ENCODE measurements at regions not wholly inside any gene's neighbourhood (a gene's known extent, or its start where the extent isn't known, plus 50 kb on each side); places are given as distances from the start of the nearest gene placed in this dataset.

DNA sequence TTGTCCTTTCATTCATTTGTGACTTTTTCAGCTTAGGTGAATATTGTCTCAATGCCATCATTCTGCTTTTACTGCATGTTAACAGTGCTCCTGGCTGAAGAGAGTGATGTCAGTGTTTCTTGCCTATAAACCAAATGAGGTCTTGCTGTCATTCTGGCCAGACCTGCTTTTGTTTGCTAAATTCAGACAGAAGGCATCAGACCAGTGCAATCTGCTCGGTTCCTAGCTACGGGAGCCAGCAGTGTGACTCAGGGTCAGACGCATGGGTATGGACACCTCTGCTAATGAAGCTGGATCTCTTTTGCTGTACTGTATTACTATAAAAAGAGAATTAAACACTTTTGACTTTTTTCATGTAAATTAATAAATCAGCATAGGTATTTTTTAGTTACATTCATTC lies 178.9 kb downstream of the TMEM182 start:
- FAIRE-seq = no peak
- no peaks in the 10 kb centered on the region for H4K20me1 ChIP-seq (replicated peaks in 1 of 2; ENCODE audit: control insufficient read depth in 1 of 2, insufficient read depth in 2 of 2, low read length in 2 of 2)

More for the DNA sequence above, 178.9 kb downstream of the TMEM182 start:
- no peaks in the 10 kb centered on the region for H3K79me1 ChIP-seq (ENCODE audit: low read depth, low read length)
- ChIA-PET POLR2A (ENCODE audit: partially characterized antibody) (no interaction called here), CTCF (ENCODE audit: partially characterized antibody) (interaction anchor here (1.2 kb wide), 1 partner anchor 117 kb away, joined by 3 read pairs; no protein-coding TSS in a partner anchor)
- no peak overlapping the region for H2BK12ac ChIP-seq (ENCODE audit: low read depth, low read length)
- H3K56ac ChIP-seq (replicated peaks; ENCODE audit: insufficient read length, low read depth, low read length) = no peak overlapping the region
- TF ChIP-seq CBX8 (IDR thresholded peaks at IDR 0.05; ENCODE audit: borderline replicate concordance, low read depth, low read length) (no peak), ATF3 (IDR thresholded peaks at IDR 0.05; ENCODE audit: insufficient read depth, low read depth, low read length) (no peak), MAFK (IDR thresholded peaks at IDR 0.05; ENCODE audit: low read depth, low read length) (no peak), SIRT6 (IDR thresholded peaks at IDR 0.05; ENCODE audit: low read length) (no peak), SP2 (IDR thresholded peaks at IDR 0.05; ENCODE audit: low read length) (no peak), SRF (IDR thresholded peaks at IDR 0.05; ENCODE audit: low read depth, low read length) (no peak), SP1 (IDR thresholded peaks at IDR 0.05; ENCODE audit: low read depth, low read length) (no peak), POLR2AphosphoS5 (IDR thresholded peaks at IDR 0.05; ENCODE audit: low read depth, low read length) (no peak), YY1 (IDR thresholded peaks at IDR 0.05; ENCODE audit: low read depth, low read length) (no peak), GTF2F1 (IDR thresholded peaks at IDR 0.05; ENCODE audit: borderline replicate concordance, low read depth, low read length) (no peak), RBBP5 (IDR thresholded peaks at IDR 0.05; ENCODE audit: borderline replicate concordance, low read depth, low read length) (no peak), CTBP2 (IDR thresholded peaks at IDR 0.05; ENCODE audit: borderline replicate concordance, insufficient read depth, insufficient read length, low read length) (no peak)
- H3K4me3 ChIP-seq (ENCODE audit: extremely low read depth in 1 of 4, insufficient read depth in 2 of 4, low read depth in 3 of 4, low read length in 4 of 4) = no peak overlapping the region
- no peak overlapping the region for H3K27ac ChIP-seq (ENCODE audit: low read depth, low read length)
- no peaks in the 10 kb centered on the region for H3K4me1 ChIP-seq (replicated peaks in 1 of 4; ENCODE audit: control insufficient read depth in 3 of 4, insufficient read depth in 4 of 4, low read length in 3 of 4)
- H3K79me2 ChIP-seq (ENCODE audit: control insufficient read depth in 1 of 2, insufficient read depth in 2 of 2, low read length in 2 of 2) = no peaks in the 10 kb centered on the region
- H2BK120ac ChIP-seq (replicated peaks; ENCODE audit: low read depth, low read length) = no peak overlapping the region
- no peak overlapping the region for H2AFZ ChIP-seq (ENCODE audit: low read length)
- H2BK15ac ChIP-seq (ENCODE audit: low read length) = no peak overlapping the region
- no peak overlapping the region for H3K4me2 ChIP-seq (ENCODE audit: insufficient read depth in 1 of 2, low read depth in 2 of 2, low read length in 2 of 2)
- H3K18ac ChIP-seq (ENCODE audit: extremely low read depth, low read length) = no peak overlapping the region
- H4K8ac ChIP-seq (ENCODE audit: extremely low read depth, insufficient read depth, low read length) = no peak overlapping the region
- no peak overlapping the region for H2AK5ac ChIP-seq (ENCODE audit: low read depth, low read length)
- H3K9me3 ChIP-seq (ENCODE audit: insufficient read depth in 2 of 2, low read depth in 1 of 2, low read length in 1 of 2) = no peaks in the 10 kb centered on the region
- no peaks in the 10 kb centered on the region for H3K36me3 ChIP-seq (ENCODE audit: control insufficient read depth in 2 of 4, insufficient read depth in 4 of 4, low read length in 3 of 4)
- H4K91ac ChIP-seq (replicated peaks; ENCODE audit: insufficient read length, low read length) = no peak overlapping the region
- H4K5ac ChIP-seq (ENCODE audit: insufficient read length, low read depth, low read length) = no peak overlapping the region
- no peak overlapping the region for H2BK5ac ChIP-seq (ENCODE audit: low read depth, low read length)
- 96% methylated on average over 3 of the region's 3 CpGs; no CpG with 5 or more reads in 1 of the 2 experiments for WGBS, 2 experiments (ENCODE audit: extremely low coverage in 1 of 2, insufficient coverage in 1 of 2, insufficient read length in 1 of 2, insufficient replicate concordance in 2 of 2, low coverage in 1 of 2, low lambda C conversion rate in 2 of 2, missing lambda C conversion rate in 1 of 2)
- H3K27me3 ChIP-seq (replicated peaks in 1 of 4; ENCODE audit: control insufficient read depth in 3 of 4, extremely low read depth in 1 of 4, insufficient read depth in 3 of 4, low read length in 3 of 4) = no peaks in the 10 kb centered on the region
- H3K23ac ChIP-seq (ENCODE audit: insufficient read length) = no peak overlapping the region
- no peak overlapping the region for H2BK20ac ChIP-seq (ENCODE audit: low read length)
- no peaks in the 10 kb centered on the region for H3K23me2 ChIP-seq (ENCODE audit: low read depth, low read length)
- no peak overlapping the region for H3K4ac ChIP-seq (replicated peaks; ENCODE audit: insufficient read length, low read depth, low read length)
- no peak for DNase-seq (ENCODE audit: low read depth in 1 of 2, low spot score in 2 of 2)
- H3K14ac ChIP-seq (ENCODE audit: insufficient read length) = no peak overlapping the region
- H3K9ac ChIP-seq (replicated peaks in 1 of 4; ENCODE audit: extremely low read depth in 1 of 4, low read depth in 3 of 4, low read length in 3 of 4) = no peak overlapping the region
